Stomach smooth muscle (tissue), 2 donors: ENCODE measurements at regions not wholly inside any gene's neighbourhood (a gene's known extent, or its start where the extent isn't known, plus 50 kb on each side); places are given as distances from the start of the nearest gene placed in this dataset.

ENCODE experiments used
- H3K27ac ChIP-seq: one replicate; pipeline ENCODE4 v1.7.0; 2013; ENCODE audit warnings: mild to moderate bottlenecking, low read length, inconsistent platforms
- H3K27me3 ChIP-seq, 2 donors: one replicate each; pipeline ENCODE4 v1.7.0; 2013; ENCODE audit warnings: low read length in 2 of 2; ENCODE audit not compliant: insufficient read depth in 2 of 2, control insufficient read depth in 1 of 2
- H3K36me3 ChIP-seq, 2 donors: one replicate each; pipeline ENCODE4 v1.7.0; 2013; ENCODE audit warnings: low read length in 2 of 2; ENCODE audit not compliant: control insufficient read depth in 2 of 2, insufficient read depth in 2 of 2
- H3K4me1 ChIP-seq: one replicate; pipeline ENCODE4 v1.7.0; 2013; ENCODE audit warnings: low read length; ENCODE audit not compliant: control insufficient read depth, insufficient read depth
- H3K4me3 ChIP-seq, 2 donors: one replicate each; pipeline ENCODE4 v1.7.0; 2013; ENCODE audit warnings: low read length in 2 of 2
- H3K9ac ChIP-seq, 2 donors: one replicate each; pipeline ENCODE4 v1.7.0; 2013; ENCODE audit warnings: low read length in 2 of 2, mild to moderate bottlenecking in 1 of 2
- H3K9me3 ChIP-seq, 2 donors: one replicate each; pipeline ENCODE4 v1.7.0; 2013; ENCODE audit warnings: low read length in 2 of 2; ENCODE audit not compliant: control insufficient read depth in 2 of 2
- donor health status: healthy.
- donor health status: Pancreatic carcinoma.

- Histone ChIP-seq H3K36me3 (peaks cover 42 to 44% of the 10 kb centered on the region in 2 donors), H3K27ac (no peak overlapping the region), H3K9ac (no peak overlapping the region)
These were observed 72.6 kb upstream of the SLC4A11 start for GRCh38 chr20:3311623-3312022.

DNA sequence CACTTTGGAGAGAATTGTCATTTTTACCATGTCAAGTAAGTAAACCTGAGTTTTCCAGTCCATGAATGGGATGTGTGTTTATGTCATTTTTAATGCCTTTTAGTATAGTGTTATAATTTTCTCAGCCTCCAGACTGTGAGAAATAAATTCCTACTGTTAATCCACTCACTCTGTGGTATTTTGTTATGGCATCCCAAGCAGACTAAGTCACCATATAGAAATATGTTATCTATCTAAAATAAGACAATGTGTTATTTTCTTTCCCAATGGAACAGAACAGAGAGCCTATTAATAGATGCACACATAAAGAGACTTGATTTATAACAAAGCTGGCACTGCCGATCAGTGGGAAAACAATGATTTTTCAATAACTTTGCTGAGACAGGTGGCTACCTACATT lies 70.2 kb upstream of the SLC4A11 start:
- H3K9me3 ChIP-seq = no peaks in the 10 kb centered on the region
- H3K27ac ChIP-seq = no peak overlapping the region
- H3K4me1 ChIP-seq = peaks cover 2% of the 10 kb centered on the region
- H3K27me3 ChIP-seq = no peaks in the 10 kb centered on the region
- no peak overlapping the region for H3K4me3 ChIP-seq
- H3K9ac ChIP-seq = no peak overlapping the region
- H3K36me3 ChIP-seq = peaks cover 36 to 44% of the 10 kb centered on the region in 2 donors

More at GRCh38 chr20:3311623-3312022, 72.6 kb upstream of the SLC4A11 start:
- Histone ChIP-seq H3K4me3 (no peak overlapping the region), H3K4me1 (peaks cover 2% of the 10 kb centered on the region), H3K27me3 (no peaks in the 10 kb centered on the region), H3K9me3 (no peaks in the 10 kb centered on the region)

- Histone ChIP-seq H3K9me3 (no peaks in the 10 kb centered on the region), H3K36me3 (peaks cover 37 to 48% of the 10 kb centered on the region in 2 donors), H3K9ac (no peak overlapping the region), H3K27me3 (no peaks in the 10 kb centered on the region), H3K27ac (no peak overlapping the region), H3K4me3 (no peak overlapping the region), H3K4me1 (peaks cover 2% of the 10 kb centered on the region)
These were observed 68.7 kb upstream of the SLC4A11 start for GRCh38 chr20:3307725-3308124.

DNA sequence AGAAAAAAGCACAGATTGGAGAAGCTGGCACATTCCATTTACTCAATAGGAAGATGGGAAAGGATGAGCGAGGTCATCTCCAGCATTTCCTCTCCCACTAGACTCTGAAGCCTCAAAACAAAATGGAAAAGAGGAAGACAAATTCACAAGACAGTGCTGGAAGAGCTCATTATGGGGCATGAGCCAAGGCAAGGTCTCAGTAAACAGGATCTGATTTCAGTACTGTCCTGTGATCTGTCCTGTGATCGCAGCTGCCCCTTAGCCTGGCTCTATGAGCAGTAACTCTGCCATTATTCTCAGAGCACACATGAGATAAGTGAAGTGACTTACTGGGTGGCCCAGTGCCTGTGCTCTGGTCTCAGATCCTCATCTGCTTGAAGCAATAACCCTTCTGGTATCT lies 68.1 kb upstream of the SLC4A11 start:
- no peaks in the 10 kb centered on the region for H3K9me3 ChIP-seq
- H3K4me3 ChIP-seq = no peak overlapping the region
- H3K36me3 ChIP-seq = peaks cover 37 to 51% of the 10 kb centered on the region in 2 donors
- H3K4me1 ChIP-seq = peaks cover 2% of the 10 kb centered on the region
- H3K9ac ChIP-seq = no peak overlapping the region
- H3K27me3 ChIP-seq = no peaks in the 10 kb centered on the region
- no peak overlapping the region for H3K27ac ChIP-seq

DNA sequence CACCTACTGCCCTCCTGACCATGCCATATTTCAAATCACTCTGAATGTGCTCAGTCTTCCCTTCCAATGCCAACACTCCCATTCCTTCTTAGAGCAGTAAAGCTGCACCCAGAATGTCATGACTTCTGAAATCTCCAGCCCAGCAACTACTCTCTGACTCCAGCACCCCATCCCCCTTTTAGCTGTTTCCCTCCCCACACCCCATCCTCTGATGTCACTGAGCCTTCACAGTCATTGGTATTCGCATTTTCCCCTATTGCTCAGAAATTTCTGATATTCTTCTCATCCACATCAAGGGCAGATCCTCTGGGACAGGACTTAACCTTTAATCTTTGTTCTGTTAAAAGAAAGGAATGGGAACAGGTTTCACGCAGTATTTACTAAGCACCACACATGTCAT lies 67.1 kb upstream of the SLC4A11 start:
- no peaks in the 10 kb centered on the region for H3K9me3 ChIP-seq
- H3K27me3 ChIP-seq = no peaks in the 10 kb centered on the region
- peaks cover 37 to 51% of the 10 kb centered on the region in 2 donors for H3K36me3 ChIP-seq
- peaks cover 2% of the 10 kb centered on the region for H3K4me1 ChIP-seq
- no peak overlapping the region for H3K27ac ChIP-seq
- H3K9ac ChIP-seq = no peak overlapping the region
- no peak overlapping the region for H3K4me3 ChIP-seq

- no peak overlapping the region for H3K9ac ChIP-seq
- H3K27ac ChIP-seq = no peak overlapping the region
- H3K27me3 ChIP-seq = no peaks in the 10 kb centered on the region
- H3K4me1 ChIP-seq = peaks cover 2% of the 10 kb centered on the region
- no peak overlapping the region for H3K4me3 ChIP-seq
- no peaks in the 10 kb centered on the region for H3K9me3 ChIP-seq
- peaks cover 39 to 51% of the 10 kb centered on the region in 2 donors for H3K36me3 ChIP-seq
These were observed 65.5 kb upstream of the SLC4A11 start for GRCh38 chr20:3304456-3304855.

GRCh38 chr20:3297079-3297378 lies 58.0 kb upstream of the SLC4A11 start:
- H3K9ac ChIP-seq = no peak overlapping the region
- no peaks in the 10 kb centered on the region for H3K9me3 ChIP-seq
- H3K27ac ChIP-seq = no peak overlapping the region
- H3K36me3 ChIP-seq = peaks cover 26 to 43% of the 10 kb centered on the region in 2 donors
- H3K4me1 ChIP-seq = no peaks in the 10 kb centered on the region
- no peaks in the 10 kb centered on the region for H3K27me3 ChIP-seq
- no peak overlapping the region for H3K4me3 ChIP-seq

GRCh38 chr20:3296261-3297078 lies 57.5 kb upstream of the SLC4A11 start:
- Histone ChIP-seq H3K27me3 (no peaks in the 10 kb centered on the region), H3K36me3 (peaks cover 26 to 44% of the 10 kb centered on the region in 2 donors), H3K4me3 (no peak overlapping the region), H3K9ac (no peak overlapping the region), H3K9me3 (no peaks in the 10 kb centered on the region), H3K4me1 (no peaks in the 10 kb centered on the region), H3K27ac (no peak overlapping the region)
